NT2/D1 (cell line): ENCODE measurements at regions not wholly inside any gene's neighbourhood (a gene's known extent, or its start where the extent isn't known, plus 50 kb on each side); places are given as distances from the start of the nearest gene placed in this dataset.

Experiments used
- DNase-seq: peaks from one replicate; pipeline ENCODE4 v3.0.0-alpha.2; 2011; ENCODE audit warnings: low read depth, low spot score
- H3K27me3 ChIP-seq: 2 replicates; pipeline ENCODE4 v1.6.0; 2011; ENCODE audit warnings: mild to moderate bottlenecking; ENCODE audit not compliant: insufficient read length, insufficient read depth
- H3K36me3 ChIP-seq: 2 replicates; pipeline ENCODE4 v1.6.1; 2011; ENCODE audit warnings: mild to moderate bottlenecking, low read length, mixed read lengths; ENCODE audit not compliant: insufficient read depth, insufficient read length
- H3K4me1 ChIP-seq: 2 replicates; pipeline ENCODE4 v1.5.1; 2011; ENCODE audit not compliant: insufficient read depth, insufficient read length
- H3K4me3 ChIP-seq: 2 replicates; pipeline ENCODE4 v1.5.1; 2011; ENCODE audit warnings: low read depth; ENCODE audit not compliant: insufficient read length
- H3K9ac ChIP-seq: 2 replicates; pipeline ENCODE4 v1.6.0; 2011; ENCODE audit warnings: low read depth; ENCODE audit not compliant: insufficient read length
- H3K9me3 ChIP-seq: 2 replicates; pipeline ENCODE4 v1.5.1; 2011; ENCODE audit warnings: mild to moderate bottlenecking, low read length; ENCODE audit not compliant: insufficient read depth
- SUZ12 ChIP-seq: IDR thresholded peaks from 2 replicates; pipeline ENCODE4 v1.6.1; 2011; ENCODE audit not compliant: insufficient read length, insufficient read depth; ENCODE audit errors: extremely low read depth
- YY1 ChIP-seq: IDR thresholded peaks from 2 replicates; pipeline ENCODE4 v1.6.1; 2011; ENCODE audit not compliant: insufficient read length, insufficient read depth
- ZNF274 ChIP-seq: IDR thresholded peaks from 2 replicates; pipeline ENCODE4 v1.6.1; 2011; ENCODE audit warnings: mild to moderate bottlenecking, low read depth, low read length

DNA sequence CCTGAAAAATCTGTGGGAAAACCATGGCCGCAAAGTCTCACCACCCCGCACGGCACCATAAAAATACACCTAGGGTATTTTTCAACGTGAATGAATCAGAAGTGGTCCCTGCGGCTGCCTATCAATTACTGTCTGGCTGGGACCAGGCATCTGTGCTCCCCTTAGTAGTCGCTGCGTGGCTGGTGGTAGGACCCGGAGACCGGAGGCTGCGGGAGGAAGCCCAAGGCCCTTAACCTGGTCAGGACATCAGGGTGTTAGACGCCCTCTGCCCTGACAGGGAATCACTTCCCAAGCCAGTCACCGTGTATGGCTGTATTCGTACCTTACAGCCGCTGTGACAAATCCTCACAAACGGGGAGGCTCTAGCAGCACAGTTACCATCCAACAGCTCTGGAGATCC lies 141.5 kb upstream of the PPP2R2D start:
- H3K4me1 ChIP-seq: peaks cover 2% of the 10 kb centered on the region
- no peak overlapping the region for H3K4me3 ChIP-seq
- H3K36me3 ChIP-seq: no peaks in the 10 kb centered on the region
- no peak for DNase-seq
- H3K27me3 ChIP-seq: no peaks in the 10 kb centered on the region
- no peak overlapping the region for H3K9ac ChIP-seq
- TF ChIP-seq ZNF274 (no peak), YY1 (no peak), SUZ12 (no peak)
- H3K9me3 ChIP-seq: 0 out of 2 replicates have a peak, but pooled peaks cover 3% of the 10 kb centered on the region

DNA sequence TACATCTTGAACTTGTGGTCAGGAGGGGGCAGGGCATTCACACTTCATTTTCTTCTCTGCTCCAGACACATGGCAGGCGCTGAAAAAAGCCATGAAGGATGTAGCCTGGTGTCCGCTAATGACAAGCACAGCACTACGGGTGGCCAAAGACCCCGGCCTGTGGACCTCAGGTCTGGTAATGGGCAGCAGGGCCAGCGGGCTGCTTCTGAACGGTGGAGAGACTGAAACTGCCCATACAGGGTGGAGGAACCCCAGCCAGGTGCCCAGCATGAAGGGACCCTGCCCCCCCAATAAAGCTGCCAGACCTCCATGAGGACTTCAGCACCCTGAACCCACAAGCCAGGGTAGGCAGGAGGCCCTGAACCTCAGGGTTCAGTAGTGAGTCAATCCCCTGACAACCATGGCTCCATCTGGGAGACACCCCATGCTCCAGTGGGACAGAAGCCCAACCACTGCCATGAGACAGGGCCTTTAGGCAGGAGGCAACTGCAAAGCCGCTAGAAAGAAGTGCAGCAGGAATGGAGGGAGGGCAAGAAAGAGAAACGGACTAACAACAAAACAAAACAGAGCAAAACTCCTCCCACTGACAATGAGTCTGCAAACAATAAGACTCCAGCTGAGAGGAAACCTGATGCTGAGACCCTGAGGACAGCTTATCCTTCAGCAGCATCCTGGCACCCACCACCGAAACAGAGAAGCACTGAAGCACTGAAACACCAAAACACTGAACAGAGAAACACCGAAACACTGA lies 140.2 kb upstream of the PPP2R2D start:
- no peak for TF ChIP-seq YY1
- no peak for TF ChIP-seq ZNF274
- no peak for TF ChIP-seq SUZ12
- no peaks in the 10 kb centered on the region for H3K36me3 ChIP-seq
- no peak overlapping the region for H3K4me3 ChIP-seq
- no peaks in the 10 kb centered on the region for H3K27me3 ChIP-seq
- H3K9ac ChIP-seq: no peak overlapping the region
- peaks cover 14% of the 10 kb centered on the region; the same call in 1 of the 2 replicates for H3K9me3 ChIP-seq
- DNase-seq: peak; percentile 40
- peaks cover 2% of the 10 kb centered on the region for H3K4me1 ChIP-seq

DNA sequence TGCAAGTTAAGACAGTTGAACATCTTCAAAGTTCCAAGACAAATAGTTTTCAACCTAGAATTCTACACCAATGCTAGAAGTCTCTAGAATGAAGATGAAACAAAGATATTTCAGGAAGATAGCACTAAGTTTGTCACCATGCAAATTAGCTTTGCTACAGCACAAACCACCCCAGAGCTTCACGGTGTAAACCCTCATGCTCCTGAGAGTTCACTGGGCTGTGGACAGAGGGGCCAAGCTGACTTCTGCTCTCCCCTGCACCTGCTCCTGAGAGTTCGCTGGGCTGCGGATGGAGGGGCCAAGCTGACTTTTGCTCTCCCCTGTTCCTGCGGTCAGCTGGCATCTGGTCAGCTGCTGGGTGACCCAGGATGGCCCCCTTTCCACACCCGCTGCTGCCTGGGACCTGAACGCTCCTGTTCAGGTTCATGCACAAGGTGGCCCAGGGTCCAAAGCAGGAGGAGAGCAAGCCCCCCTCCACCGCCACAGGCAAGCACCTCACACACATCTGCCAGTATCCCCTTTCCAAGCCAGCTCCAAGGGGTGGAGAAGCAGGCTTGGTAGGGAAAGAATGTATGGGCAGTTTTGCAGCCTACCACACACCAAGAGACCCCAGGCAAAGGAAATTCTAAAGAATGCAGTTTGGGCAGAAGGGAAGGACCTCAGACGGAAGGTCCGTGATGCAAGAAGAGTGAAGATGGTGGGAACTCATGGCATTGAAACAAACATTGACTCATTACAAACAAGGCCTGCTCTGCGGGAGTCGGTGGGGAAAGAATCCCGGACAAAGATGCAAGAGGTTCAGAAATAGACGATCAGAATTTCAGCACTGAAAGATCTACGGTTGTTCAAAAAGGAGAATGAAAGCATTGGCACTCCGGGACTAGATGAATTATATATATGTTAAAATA lies 137.8 kb upstream of the PPP2R2D start:
- Histone ChIP-seq H3K9me3 (peaks cover 14% of the 10 kb centered on the region; the same call in 1 of the 2 replicates), H3K9ac (no peak overlapping the region), H3K27me3 (no peaks in the 10 kb centered on the region), H3K36me3 (no peaks in the 10 kb centered on the region), H3K4me1 (peaks cover 2% of the 10 kb centered on the region), H3K4me3 (no peak overlapping the region)
- DNase-seq: no peak
- TF ChIP-seq YY1: no peak
- TF ChIP-seq SUZ12: no peak
- no peak for TF ChIP-seq ZNF274

DNA sequence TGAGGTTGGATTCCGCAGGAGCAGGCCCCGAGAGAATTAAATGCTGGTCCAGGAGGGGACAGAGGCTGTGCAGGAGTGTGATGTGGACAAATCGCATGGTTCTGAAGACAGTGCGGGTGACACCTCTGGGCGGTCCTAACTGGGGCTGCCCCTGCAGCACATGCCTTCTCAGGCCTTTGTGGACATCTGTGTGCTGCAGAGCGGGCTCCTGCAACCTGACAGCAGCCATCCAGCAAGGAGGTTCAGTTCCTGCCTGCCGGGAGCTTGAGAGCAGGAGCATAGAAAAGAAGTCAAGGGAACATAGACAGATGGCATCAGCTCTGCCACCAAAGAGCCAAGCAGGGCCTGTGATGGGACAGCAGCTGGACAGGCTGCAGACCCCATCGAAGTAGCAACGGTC lies 135.9 kb upstream of the PPP2R2D start:
- Histone ChIP-seq H3K9ac (no peak overlapping the region), H3K27me3 (no peaks in the 10 kb centered on the region), H3K36me3 (no peaks in the 10 kb centered on the region), H3K4me1 (peaks cover under 1% of the 10 kb centered on the region), H3K9me3 (peaks cover 14% of the 10 kb centered on the region; the same call in 1 of the 2 replicates), H3K4me3 (no peak overlapping the region)
- no peak for TF ChIP-seq ZNF274
- no peak for TF ChIP-seq YY1
- no peak for TF ChIP-seq SUZ12
- DNase-seq: no peak

DNA sequence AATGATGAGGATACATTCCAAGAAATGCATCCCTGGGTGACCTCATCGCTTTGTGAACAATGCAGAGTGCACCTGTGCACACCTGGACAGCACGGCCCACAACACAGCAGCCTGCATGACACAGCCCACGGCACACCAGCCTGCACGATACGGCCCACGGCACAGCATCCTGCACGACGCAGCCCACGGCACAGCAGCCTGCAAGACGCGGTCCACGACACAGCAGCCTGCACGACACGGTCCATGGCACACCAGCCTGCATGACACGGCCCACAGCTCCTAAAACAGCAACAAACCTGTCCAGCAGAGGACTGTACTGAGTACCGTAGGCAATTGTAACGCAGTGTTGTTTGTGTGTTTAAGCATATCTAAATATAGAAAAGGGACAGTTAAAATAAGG lies 134.7 kb upstream of the PPP2R2D start:
- Histone ChIP-seq H3K36me3 (no peaks in the 10 kb centered on the region), H3K9me3 (peaks cover 14% of the 10 kb centered on the region; the same call in 1 of the 2 replicates), H3K4me3 (no peak overlapping the region), H3K27me3 (no peaks in the 10 kb centered on the region), H3K9ac (no peak overlapping the region), H3K4me1 (peaks cover 2% of the 10 kb centered on the region)
- no peak for TF ChIP-seq SUZ12
- no peak for TF ChIP-seq ZNF274
- TF ChIP-seq YY1: no peak
- DNase-seq: no peak

DNA sequence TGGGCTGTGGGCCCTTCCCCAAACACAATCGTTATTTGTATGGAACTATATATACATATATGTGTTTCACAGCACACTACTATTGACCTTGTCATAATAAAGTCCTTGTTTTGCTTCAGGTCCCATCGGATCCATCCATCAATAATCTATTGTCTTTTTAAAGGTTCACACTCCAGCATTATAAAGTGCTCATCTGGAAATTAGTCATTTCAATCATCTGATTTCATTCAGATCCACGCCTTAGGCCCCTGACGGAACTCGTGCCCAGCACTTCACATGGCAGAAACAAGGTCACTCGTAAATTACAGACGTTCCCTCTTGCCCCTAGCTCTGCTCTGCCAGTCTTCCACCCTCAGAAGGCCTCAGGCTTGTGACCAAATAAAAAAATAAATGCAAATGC lies 133.1 kb upstream of the PPP2R2D start:
- H3K27me3 ChIP-seq: no peaks in the 10 kb centered on the region
- H3K4me3 ChIP-seq: no peak overlapping the region
- no peaks in the 10 kb centered on the region for H3K36me3 ChIP-seq
- H3K4me1 ChIP-seq: peaks cover 2% of the 10 kb centered on the region
- H3K9me3 ChIP-seq: peaks cover 14% of the 10 kb centered on the region; the same call in 1 of the 2 replicates
- TF ChIP-seq SUZ12: no peak
- TF ChIP-seq YY1: no peak
- no peak for TF ChIP-seq ZNF274
- H3K9ac ChIP-seq: no peak overlapping the region
- no peak for DNase-seq
